Suprapubic skin (tissue), 4 donors: ENCODE measurements at regions not wholly inside any gene's neighbourhood (a gene's known extent, or its start where the extent isn't known, plus 50 kb on each side); places are given as distances from the start of the nearest gene placed in this dataset.

Source experiments
- DNase-seq, 2 donors: peaks; one replicate each; pipeline ENCODE4 v3.0.0-alpha.2; 2019; ENCODE audit warnings: low spot score in 2 of 2
- H3K27ac ChIP-seq: fragments of 200-600 bp; sonication (generic); one replicate; pipeline ENCODE4 v1.5.1; 2019
- H3K27me3 ChIP-seq: fragments of 200-600 bp; sonication (generic); one replicate; pipeline ENCODE4 v1.5.1; 2019
- H3K36me3 ChIP-seq: fragments of 200-600 bp; sonication (generic); one replicate; pipeline ENCODE4 v1.5.1; 2019
- H3K4me1 ChIP-seq: fragments of 200-600 bp; sonication (generic); one replicate; pipeline ENCODE4 v1.5.1; 2019
- H3K4me3 ChIP-seq: fragments of 200-600 bp; sonication (generic); one replicate; pipeline ENCODE4 v1.5.1; 2019; ENCODE audit warnings: mild to moderate bottlenecking
- H3K9me3 ChIP-seq: fragments of 200-600 bp; sonication (generic); one replicate; pipeline ENCODE4 v1.5.1; 2019
- CTCF ChIP-seq, 2 donors: fragments of 200-600 bp in 1 of 2; fragments of 450-650 bp in 1 of 2; sonication (generic) in 1 of 2; IDR thresholded peaks; one replicate each; pipeline ENCODE4 v1.5.1; 2016 to 2019; ENCODE audit warnings: antibody characterized with exemption in 2 of 2, mild to moderate bottlenecking in 1 of 2, moderate library complexity in 1 of 2
- EP300 ChIP-seq: sonication (generic); formaldehyde crosslinking; IDR thresholded peaks from one replicate; pipeline ENCODE4 v1.6.1; 2017; ENCODE audit warnings: antibody characterized with exemption
- POLR2A ChIP-seq, 2 donors: fragments of 450-650 bp; IDR thresholded peaks; one replicate each; pipeline ENCODE4 v1.6.1; 2017; ENCODE audit warnings: antibody characterized with exemption in 2 of 2, mild to moderate bottlenecking in 2 of 2, moderate library complexity in 2 of 2
- POLR2AphosphoS5 ChIP-seq, 3 donors: sonication (generic); formaldehyde crosslinking; IDR thresholded peaks; one replicate each; pipeline ENCODE4 v1.6.1; 2017; ENCODE audit warnings: antibody characterized with exemption in 3 of 3
- WGBS: methylation state at CpG from one replicate; pipeline ENCODE4 v1.1.5; 2018; 5-methylcytosine and 5-hydroxymethylcytosine counted together

- no peak overlapping the region for H3K27ac ChIP-seq
- no peaks in the 10 kb centered on the region for H3K9me3 ChIP-seq
- 80% methylated on average over 9 of the region's 9 CpGs for WGBS
- H3K36me3 ChIP-seq, result no peaks in the 10 kb centered on the region
- no peaks in the 10 kb centered on the region for H3K27me3 ChIP-seq
- DNase-seq, result no peak
- no peak overlapping the region for H3K4me3 ChIP-seq
- peaks cover 42% of the 10 kb centered on the region for H3K4me1 ChIP-seq
- no peak for TF ChIP-seq EP300
- TF ChIP-seq POLR2A (IDR thresholded peaks at IDR 0.05), result no peak
- TF ChIP-seq CTCF (IDR thresholded peaks at IDR 0.05), result no peak
- no peak for TF ChIP-seq POLR2AphosphoS5 (IDR thresholded peaks at IDR 0.05)
Measured at GRCh38 chr3:159786489-159787177, 202.0 kb upstream of the IL12A start.

GRCh38 chr3:159787178-159787574 lies 201.5 kb upstream of the IL12A start:
- Histone ChIP-seq H3K4me3 (no peak overlapping the region), H3K36me3 (no peaks in the 10 kb centered on the region), H3K27ac (no peak overlapping the region), H3K27me3 (no peaks in the 10 kb centered on the region), H3K9me3 (no peaks in the 10 kb centered on the region), H3K4me1 (peaks cover 42% of the 10 kb centered on the region)
- no peak for DNase-seq
- 57% methylated on average over 4 of the region's 4 CpGs for WGBS
- TF ChIP-seq POLR2AphosphoS5 (IDR thresholded peaks at IDR 0.05) (no peak), CTCF (IDR thresholded peaks at IDR 0.05) (no peak)

GRCh38 chr3:159787794-159788205 lies 200.8 kb upstream of the IL12A start:
- WGBS, result 48% methylated on average over 5 of the region's 5 CpGs
- Histone ChIP-seq H3K4me3 (no peak overlapping the region), H3K27me3 (no peaks in the 10 kb centered on the region), H3K36me3 (no peaks in the 10 kb centered on the region), H3K27ac (no peak overlapping the region), H3K4me1 (peaks cover 42% of the 10 kb centered on the region), H3K9me3 (no peaks in the 10 kb centered on the region)
- TF ChIP-seq CTCF (IDR thresholded peaks at IDR 0.05) (no peak), POLR2A (IDR thresholded peaks at IDR 0.05) (no peak), POLR2AphosphoS5 (IDR thresholded peaks at IDR 0.05) (no peak), EP300 (no peak)
- no peak for DNase-seq

- TF ChIP-seq POLR2A (IDR thresholded peaks at IDR 0.05) (no peak), CTCF (IDR thresholded peaks at IDR 0.05) (no peak), POLR2AphosphoS5 (IDR thresholded peaks at IDR 0.05) (no peak), EP300 (no peak)
- no peaks in the 10 kb centered on the region for H3K36me3 ChIP-seq
- H3K4me3 ChIP-seq, result no peak overlapping the region
- 36% methylated on average over 3 of the region's 3 CpGs for WGBS
- H3K9me3 ChIP-seq, result no peaks in the 10 kb centered on the region
- no peak for DNase-seq
- H3K27ac ChIP-seq, result no peak overlapping the region
- H3K27me3 ChIP-seq, result no peaks in the 10 kb centered on the region
- H3K4me1 ChIP-seq, result peaks cover 39% of the 10 kb centered on the region
Measured at GRCh38 chr3:159788291-159788690, 200.3 kb upstream of the IL12A start.

- DNase-seq, result no peak
- Histone ChIP-seq H3K4me1 (peaks cover 33% of the 10 kb centered on the region), H3K27me3 (no peaks in the 10 kb centered on the region), H3K27ac (no peak overlapping the region), H3K36me3 (no peaks in the 10 kb centered on the region), H3K4me3 (no peak overlapping the region), H3K9me3 (no peaks in the 10 kb centered on the region)
- no peak for TF ChIP-seq CTCF (IDR thresholded peaks at IDR 0.05)
- no peak for TF ChIP-seq POLR2AphosphoS5 (IDR thresholded peaks at IDR 0.05)
- TF ChIP-seq EP300, result no peak
- TF ChIP-seq POLR2A (IDR thresholded peaks at IDR 0.05), result no peak
- WGBS, result 57% methylated on average over 4 of the region's 4 CpGs
Measured at GRCh38 chr3:159789017-159789416, 199.6 kb upstream of the IL12A start.
